ENCODE measurements at regions not wholly inside any gene's neighbourhood (a gene's known extent, or its start where the extent isn't known, plus 50 kb on each side); places are given as distances from the start of the nearest gene placed in this dataset.

- intact Hi-C loops (cut with micrococcal nuclease; ENCODE audit: unreplicated experiment) (no loop called here), in situ Hi-C loops (cut with HindIII; ENCODE audit: low pct_unique_long_range_greater_than_20kb, low sequenced_read_pairs) (no loop called here)
- Histone ChIP-seq H3K4me3 (ENCODE audit: low read depth in 2 of 2, low read length in 2 of 2) (no peak overlapping the region), H3K27ac (ENCODE audit: low read length) (no peak overlapping the region), H3K9me3 (ENCODE audit: control insufficient read depth, insufficient read depth, low read depth, low read length) (no peaks in the 10 kb centered on the region), H3K36me3 (ENCODE audit: control insufficient read depth, insufficient read depth, low read length) (no peaks in the 10 kb centered on the region), H3K27me3 (ENCODE audit: control insufficient read depth, insufficient read depth, low read length) (no peaks in the 10 kb centered on the region), H3K4me1 (ENCODE audit: control insufficient read depth, insufficient read depth, low read length) (no peaks in the 10 kb centered on the region)
- POLR2A ChIA-PET = no interaction called here
- ATAC-seq (no peak), DNase-seq (ENCODE audit: low read depth, low spot score) (no peak)
- no peak for TF ChIP-seq CTCF (IDR thresholded peaks at IDR 0.05)
- no peak for TF ChIP-seq POLR2AphosphoS5 (IDR thresholded peaks at IDR 0.05; ENCODE audit: low read depth, low read length)
- BruUV-seq (replicated peaks) = no TSS peak
- CTCF ChIA-PET = no interaction called here
Observed at GRCh38 chr7:57344957-57345356, 105.0 kb upstream of the ZNF716 start.

GRCh38 chr7:57348646-57349269 lies 101.2 kb upstream of the ZNF716 start:
- CTCF ChIA-PET = no interaction called here
- in situ Hi-C loops (cut with HindIII; ENCODE audit: low pct_unique_long_range_greater_than_20kb, low sequenced_read_pairs) = no loop called here
- H3K36me3 ChIP-seq (ENCODE audit: control insufficient read depth, insufficient read depth, low read length) = no peaks in the 10 kb centered on the region
- H3K27ac ChIP-seq (ENCODE audit: low read length) = no peak overlapping the region
- H3K9me3 ChIP-seq (ENCODE audit: control insufficient read depth, insufficient read depth, low read depth, low read length) = no peaks in the 10 kb centered on the region
- no peaks in the 10 kb centered on the region for H3K4me1 ChIP-seq (ENCODE audit: control insufficient read depth, insufficient read depth, low read length)
- POLR2A ChIA-PET = no interaction called here
- DNase-seq (ENCODE audit: low read depth, low spot score) (no peak), ATAC-seq (no peak)
- TF ChIP-seq SIN3A (IDR thresholded peaks at IDR 0.05; ENCODE audit: borderline replicate concordance, insufficient read depth, low read depth, low read length) (no peak), POLR2AphosphoS5 (IDR thresholded peaks at IDR 0.05; ENCODE audit: low read depth, low read length) (no peak), TCF7L2 (IDR thresholded peaks at IDR 0.05; ENCODE audit: low read depth, low read length) (no peak), CTCF (IDR thresholded peaks at IDR 0.05) (no peak)
- TF ChIP-seq, protein P1, sequence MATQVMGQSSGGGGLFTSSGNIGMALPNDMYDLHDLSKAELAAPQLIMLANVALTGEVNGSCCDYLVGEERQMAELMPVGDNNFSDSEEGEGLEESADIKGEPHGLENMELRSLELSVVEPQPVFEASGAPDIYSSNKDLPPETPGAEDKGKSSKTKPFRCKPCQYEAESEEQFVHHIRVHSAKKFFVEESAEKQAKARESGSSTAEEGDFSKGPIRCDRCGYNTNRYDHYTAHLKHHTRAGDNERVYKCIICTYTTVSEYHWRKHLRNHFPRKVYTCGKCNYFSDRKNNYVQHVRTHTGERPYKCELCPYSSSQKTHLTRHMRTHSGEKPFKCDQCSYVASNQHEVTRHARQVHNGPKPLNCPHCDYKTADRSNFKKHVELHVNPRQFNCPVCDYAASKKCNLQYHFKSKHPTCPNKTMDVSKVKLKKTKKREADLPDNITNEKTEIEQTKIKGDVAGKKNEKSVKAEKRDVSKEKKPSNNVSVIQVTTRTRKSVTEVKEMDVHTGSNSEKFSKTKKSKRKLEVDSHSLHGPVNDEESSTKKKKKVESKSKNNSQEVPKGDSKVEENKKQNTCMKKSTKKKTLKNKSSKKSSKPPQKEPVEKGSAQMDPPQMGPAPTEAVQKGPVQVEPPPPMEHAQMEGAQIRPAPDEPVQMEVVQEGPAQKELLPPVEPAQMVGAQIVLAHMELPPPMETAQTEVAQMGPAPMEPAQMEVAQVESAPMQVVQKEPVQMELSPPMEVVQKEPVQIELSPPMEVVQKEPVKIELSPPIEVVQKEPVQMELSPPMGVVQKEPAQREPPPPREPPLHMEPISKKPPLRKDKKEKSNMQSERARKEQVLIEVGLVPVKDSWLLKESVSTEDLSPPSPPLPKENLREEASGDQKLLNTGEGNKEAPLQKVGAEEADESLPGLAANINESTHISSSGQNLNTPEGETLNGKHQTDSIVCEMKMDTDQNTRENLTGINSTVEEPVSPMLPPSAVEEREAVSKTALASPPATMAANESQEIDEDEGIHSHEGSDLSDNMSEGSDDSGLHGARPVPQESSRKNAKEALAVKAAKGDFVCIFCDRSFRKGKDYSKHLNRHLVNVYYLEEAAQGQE (IDR thresholded peaks at IDR 0.05; ENCODE audit: insufficient read depth in 1 of 2, low read depth in 2 of 2, low read length in 1 of 2) = no peak
- H3K27me3 ChIP-seq (ENCODE audit: control insufficient read depth, insufficient read depth, low read length) = no peaks in the 10 kb centered on the region
- no TSS peak for BruUV-seq (replicated peaks)
- H3K4me3 ChIP-seq (ENCODE audit: low read depth in 2 of 2, low read length in 2 of 2) = no peak overlapping the region
- intact Hi-C loops (cut with micrococcal nuclease; ENCODE audit: unreplicated experiment) = no loop called here
